HG02973 (cell line): ENCODE measurements at regions not wholly inside any gene's neighbourhood (a gene's known extent, or its start where the extent isn't known, plus 50 kb on each side); places are given as distances from the start of the nearest gene placed in this dataset.
A peak's percentile ranks its signal among the peaks of the same experiment; 100 is the strongest.

ENCODE experiments used
- ATAC-seq: cut with Tn5 transposase; IDR thresholded peaks from one replicate; pipeline ENCODE4 v1.9.1; 2021; ENCODE audit warnings: moderate library complexity; ENCODE audit not compliant: unreplicated experiment

- ATAC-seq = no peak
These were observed 57.2 kb upstream of the RGMA start for GRCh38 chr15:93146196-93146595.

- no peak for ATAC-seq
These were observed 55.6 kb upstream of the RGMA start for GRCh38 chr15:93144463-93145236.

GRCh38 chr15:93143186-93143585 is 54.2 kb upstream of the RGMA start:
- no peak for ATAC-seq

- peak; percentile 75 for ATAC-seq
These were observed 52.4 kb upstream of the RGMA start for GRCh38 chr15:93141371-93141794.

GRCh38 chr15:93139436-93139835 is 50.4 kb upstream of the RGMA start:
- no peak for ATAC-seq

- no peak for ATAC-seq
These were observed 49.8 kb upstream of the RGMA start for GRCh38 chr15:93138681-93139250.
